ENCODE measurements at regions not wholly inside any gene's neighbourhood (a gene's known extent, or its start where the extent isn't known, plus 50 kb on each side); places are given as distances from the start of the nearest gene placed in this dataset.

- TF ChIP-seq, protein P1, sequence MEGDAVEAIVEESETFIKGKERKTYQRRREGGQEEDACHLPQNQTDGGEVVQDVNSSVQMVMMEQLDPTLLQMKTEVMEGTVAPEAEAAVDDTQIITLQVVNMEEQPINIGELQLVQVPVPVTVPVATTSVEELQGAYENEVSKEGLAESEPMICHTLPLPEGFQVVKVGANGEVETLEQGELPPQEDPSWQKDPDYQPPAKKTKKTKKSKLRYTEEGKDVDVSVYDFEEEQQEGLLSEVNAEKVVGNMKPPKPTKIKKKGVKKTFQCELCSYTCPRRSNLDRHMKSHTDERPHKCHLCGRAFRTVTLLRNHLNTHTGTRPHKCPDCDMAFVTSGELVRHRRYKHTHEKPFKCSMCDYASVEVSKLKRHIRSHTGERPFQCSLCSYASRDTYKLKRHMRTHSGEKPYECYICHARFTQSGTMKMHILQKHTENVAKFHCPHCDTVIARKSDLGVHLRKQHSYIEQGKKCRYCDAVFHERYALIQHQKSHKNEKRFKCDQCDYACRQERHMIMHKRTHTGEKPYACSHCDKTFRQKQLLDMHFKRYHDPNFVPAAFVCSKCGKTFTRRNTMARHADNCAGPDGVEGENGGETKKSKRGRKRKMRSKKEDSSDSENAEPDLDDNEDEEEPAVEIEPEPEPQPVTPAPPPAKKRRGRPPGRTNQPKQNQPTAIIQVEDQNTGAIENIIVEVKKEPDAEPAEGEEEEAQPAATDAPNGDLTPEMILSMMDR (IDR thresholded peaks at IDR 0.05; ENCODE audit: borderline replicate concordance, extremely low read depth, low read length, poor library complexity, severe bottlenecking) = no peak
- no peak for TF ChIP-seq EZH2 (IDR thresholded peaks at IDR 0.05; ENCODE audit: borderline replicate concordance, low read depth, low read length, severe bottlenecking)
Measured at GRCh38 chr3:193929373-193929772, 206.6 kb upstream of the HES1 start.
